Fibroblast of pulmonary artery (primary cell): ENCODE measurements at regions not wholly inside any gene's neighbourhood (a gene's known extent, or its start where the extent isn't known, plus 50 kb on each side); places are given as distances from the start of the nearest gene placed in this dataset.

Source experiments
- DNase-seq: peaks from one replicate; pipeline ENCODE4 v3.0.0-alpha.2; 2010; ENCODE audit warnings: low read depth
- H3K4me3 ChIP-seq: replicated peaks from 2 replicates; pipeline ENCODE4 v1.5.1; 2011; ENCODE audit warnings: low read depth, mild to moderate bottlenecking, control low read depth, low read length, moderate library complexity
- CTCF ChIP-seq: IDR thresholded peaks from 2 replicates; pipeline ENCODE4 v1.5.1; 2011; ENCODE audit warnings: mild to moderate bottlenecking, control low read depth, low read length, inconsistent platforms; ENCODE audit errors: missing control alignments

GRCh38 chr4:133777661-133778060 lies 423.9 kb downstream of the PABPC4L start:
- H3K4me3 ChIP-seq = no peak overlapping the region
- TF ChIP-seq CTCF = no peak

DNA sequence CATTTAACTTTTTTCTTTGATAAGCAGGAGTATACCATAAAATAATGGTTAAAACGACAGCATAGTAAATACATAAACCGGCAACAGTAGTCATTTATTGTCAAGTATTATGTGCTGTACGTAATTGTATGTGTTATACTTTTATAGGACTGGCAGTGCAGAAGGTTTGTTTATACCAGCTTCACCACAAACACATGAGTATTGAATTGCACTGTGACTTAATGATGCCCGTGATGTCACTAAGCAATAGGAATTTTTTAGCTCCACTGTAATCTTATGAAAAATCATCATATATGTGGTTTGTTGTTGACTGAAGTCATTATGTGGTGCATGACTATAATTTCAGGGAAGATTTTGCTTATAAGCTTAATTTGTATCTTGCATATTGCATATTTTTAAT lies 424.6 kb downstream of the PABPC4L start:
- no peak for DNase-seq
- no peak for TF ChIP-seq CTCF
- H3K4me3 ChIP-seq = no peak overlapping the region

More at GRCh38 chr4:133777661-133778060, 423.9 kb downstream of the PABPC4L start:
- DNase-seq = no peak

DNA sequence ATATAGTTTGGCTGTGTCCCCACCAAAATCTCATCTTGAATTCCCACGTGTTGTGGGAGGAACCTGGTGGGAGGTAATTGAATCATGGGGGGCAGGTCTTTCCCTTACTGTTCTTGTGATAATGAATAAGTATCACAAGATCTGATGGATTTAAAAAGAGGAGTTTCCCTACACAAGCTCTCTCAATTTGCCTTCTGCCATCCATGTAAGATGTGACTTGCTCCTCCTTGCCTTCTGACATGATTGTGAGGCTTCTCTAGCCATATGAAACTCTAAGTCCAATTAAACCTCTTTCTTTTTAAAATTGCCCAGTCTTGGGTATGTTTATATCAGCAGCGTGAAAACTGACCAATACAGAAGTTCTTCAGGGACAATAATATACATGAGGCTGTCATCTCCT lies 425.1 kb downstream of the PABPC4L start:
- DNase-seq = no peak

DNA sequence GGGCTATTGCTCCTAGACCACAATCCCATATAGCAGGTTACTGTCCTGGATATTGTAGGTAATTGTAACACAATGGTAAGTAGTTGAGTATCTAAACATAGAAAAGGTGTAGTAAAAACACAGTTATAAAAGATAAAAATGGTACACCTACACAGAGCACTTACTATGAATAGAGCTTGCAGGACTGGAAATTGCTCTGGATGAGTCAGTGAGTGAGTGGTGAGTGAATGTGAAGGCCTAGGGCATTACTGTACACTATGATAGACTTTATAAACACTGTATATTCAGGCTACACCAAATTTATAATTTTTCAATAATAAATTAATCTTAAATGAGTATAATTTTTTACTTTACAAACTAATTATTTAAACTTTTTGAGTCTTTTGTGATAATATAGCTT lies 425.7 kb downstream of the PABPC4L start:
- no peak overlapping the region for H3K4me3 ChIP-seq
- TF ChIP-seq CTCF = no peak
- peak; percentile 11 for DNase-seq

More for the DNA sequence above, 425.1 kb downstream of the PABPC4L start:
- TF ChIP-seq CTCF = no peak
- H3K4me3 ChIP-seq = no peak overlapping the region

GRCh38 chr4:133775469-133775868 lies 426.1 kb downstream of the PABPC4L start:
- H3K4me3 ChIP-seq = no peak overlapping the region
- TF ChIP-seq CTCF = no peak
- no peak for DNase-seq

GRCh38 chr4:133759428-133759827 lies 442.2 kb downstream of the PABPC4L start:
- no peak for DNase-seq
- H3K4me3 ChIP-seq = no peak overlapping the region
- TF ChIP-seq CTCF = no peak

DNA sequence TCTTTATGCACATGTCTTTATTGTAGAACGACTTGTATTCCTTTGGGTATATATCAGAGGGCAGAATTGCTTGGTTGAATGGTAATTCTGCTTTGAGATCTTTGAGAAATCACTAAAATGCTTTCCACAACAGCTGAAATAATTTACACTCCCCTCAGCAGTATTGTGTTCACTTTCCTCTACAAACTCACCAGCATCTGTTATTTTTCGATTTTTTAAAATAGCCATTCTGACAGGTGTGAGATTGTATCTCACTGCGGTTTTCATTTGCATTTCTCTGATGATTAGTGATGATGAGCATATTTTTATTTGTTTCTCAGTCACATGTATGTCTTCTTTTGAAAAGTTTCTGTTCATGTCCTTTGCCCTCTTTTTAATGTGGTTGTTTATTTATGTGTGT lies 459.8 kb downstream of the PABPC4L start:
- H3K4me3 ChIP-seq = no peak overlapping the region
- no peak for DNase-seq
- no peak for TF ChIP-seq CTCF
